Karpas-422 (cell line): ENCODE measurements at regions not wholly inside any gene's neighbourhood (a gene's known extent, or its start where the extent isn't known, plus 50 kb on each side); places are given as distances from the start of the nearest gene placed in this dataset.

Source experiments
- DNase-seq: peaks from one replicate; pipeline ENCODE4 v3.0.0-alpha.2; 2015
- H2AFZ ChIP-seq: fragments of 200-600 bp; sonication (generic); 2 replicates; pipeline ENCODE4 v1.6.1; 2014; ENCODE audit warnings: antibody characterized with exemption, low read length, mixed read lengths
- H3K27ac ChIP-seq: fragments of 200-600 bp; sonication (generic); 2 replicates; pipeline ENCODE4 v1.5.1; 2014; ENCODE audit warnings: mild to moderate bottlenecking, low read length, moderate library complexity
- H3K27me3 ChIP-seq: fragments of 200-600 bp; sonication (generic); 2 replicates; pipeline ENCODE4 v1.6.1; 2014; ENCODE audit warnings: low read length, mixed read lengths
- H3K36me3 ChIP-seq: fragments of 200-600 bp; sonication (generic); 2 replicates; pipeline ENCODE4 v1.6.1; 2014; ENCODE audit warnings: low read length, mixed read lengths; ENCODE audit not compliant: insufficient read depth
- H3K4me1 ChIP-seq: fragments of 200-600 bp; sonication (generic); 2 replicates; pipeline ENCODE4 v1.6.1; 2014; ENCODE audit warnings: mild to moderate bottlenecking, low read length, mixed read lengths
- H3K4me2 ChIP-seq: fragments of 200-600 bp; sonication (generic); 2 replicates; pipeline ENCODE4 v1.6.1; 2014; ENCODE audit warnings: low read length, low read depth, mild to moderate bottlenecking; ENCODE audit not compliant: poor library complexity, severe bottlenecking
- H3K4me3 ChIP-seq: fragments of 200-600 bp; sonication (generic); 2 replicates; pipeline ENCODE4 v1.5.1; 2014; ENCODE audit warnings: mild to moderate bottlenecking, antibody characterized with exemption, low read length, mixed read lengths
- H3K79me2 ChIP-seq: fragments of 200-600 bp; sonication (generic); 2 replicates; pipeline ENCODE4 v1.6.1; 2014; ENCODE audit warnings: mild to moderate bottlenecking, low read length, mixed read lengths
- H3K9ac ChIP-seq: fragments of 200-600 bp; sonication (generic); 2 replicates; pipeline ENCODE4 v1.6.0; 2014; ENCODE audit warnings: low read length
- H3K9me2 ChIP-seq: fragments of 200-600 bp; sonication (generic), shearing (Covaris generic); replicated peaks from 2 replicates; pipeline ENCODE4 v1.6.0; 2014; ENCODE audit warnings: mild to moderate bottlenecking, low read length, moderate library complexity; ENCODE audit not compliant: insufficient read depth
- H3K9me3 ChIP-seq: fragments of 300-700, 200-600 bp; sonication (generic); 2 replicates; pipeline ENCODE4 v1.6.1; 2014; ENCODE audit warnings: low read length, mixed read lengths
- H4K20me1 ChIP-seq: fragments of 200-600 bp; sonication (generic); 2 replicates; pipeline ENCODE4 v1.6.1; 2014; ENCODE audit warnings: mild to moderate bottlenecking, antibody characterized with exemption, low read length, low read depth; ENCODE audit not compliant: insufficient read depth

GRCh38 chr2:81238462-81238861, 933.9 kb upstream of the LRRTM1 start:
- no peaks in the 10 kb centered on the region for H3K9me2 ChIP-seq
- H3K27ac ChIP-seq, result no peak overlapping the region
- DNase-seq, result no peak
- H3K9me3 ChIP-seq, result peaks cover 57% of the 10 kb centered on the region
- no peaks in the 10 kb centered on the region for H3K4me1 ChIP-seq
- H2AFZ ChIP-seq, result no peak overlapping the region
- H3K4me3 ChIP-seq, result no peak overlapping the region
- H3K9ac ChIP-seq, result no peak overlapping the region
- no peaks in the 10 kb centered on the region for H3K27me3 ChIP-seq
- H3K4me2 ChIP-seq, result no peak overlapping the region
- H3K36me3 ChIP-seq, result no peaks in the 10 kb centered on the region
- H3K79me2 ChIP-seq, result no peaks in the 10 kb centered on the region
- H4K20me1 ChIP-seq, result no peaks in the 10 kb centered on the region

GRCh38 chr2:81235601-81236000, 931.0 kb upstream of the LRRTM1 start:
- Histone ChIP-seq H3K4me1 (no peaks in the 10 kb centered on the region), H3K9ac (no peak overlapping the region), H3K27me3 (no peaks in the 10 kb centered on the region), H3K79me2 (no peaks in the 10 kb centered on the region), H3K9me3 (peaks cover 47% of the 10 kb centered on the region), H4K20me1 (no peaks in the 10 kb centered on the region), H3K4me2 (no peak overlapping the region), H3K27ac (no peak overlapping the region), H3K4me3 (no peak overlapping the region), H3K36me3 (no peaks in the 10 kb centered on the region), H3K9me2 (no peaks in the 10 kb centered on the region), H2AFZ (no peak overlapping the region)
- no peak for DNase-seq

GRCh38 chr2:81234711-81235110, 930.2 kb upstream of the LRRTM1 start:
- Histone ChIP-seq H4K20me1 (no peaks in the 10 kb centered on the region), H3K4me2 (no peak overlapping the region), H3K27ac (no peak overlapping the region), H3K79me2 (no peaks in the 10 kb centered on the region), H3K9ac (no peak overlapping the region), H3K9me3 (peaks cover 41% of the 10 kb centered on the region), H3K9me2 (no peaks in the 10 kb centered on the region), H3K36me3 (no peaks in the 10 kb centered on the region), H2AFZ (no peak overlapping the region), H3K27me3 (no peaks in the 10 kb centered on the region), H3K4me3 (no peak overlapping the region), H3K4me1 (no peaks in the 10 kb centered on the region)
- DNase-seq, result no peak

GRCh38 chr2:81225756-81226155, 921.2 kb upstream of the LRRTM1 start:
- no peak overlapping the region for H3K9ac ChIP-seq
- H3K27ac ChIP-seq, result no peak overlapping the region
- H3K27me3 ChIP-seq, result no peaks in the 10 kb centered on the region
- no peaks in the 10 kb centered on the region for H3K79me2 ChIP-seq
- no peak overlapping the region for H3K4me3 ChIP-seq
- no peak overlapping the region for H2AFZ ChIP-seq
- no peaks in the 10 kb centered on the region for H3K4me1 ChIP-seq
- no peaks in the 10 kb centered on the region for H3K36me3 ChIP-seq
- no peak overlapping the region for H3K4me2 ChIP-seq
- DNase-seq, result no peak
- peaks cover 31% of the 10 kb centered on the region; the same call in 1 of the 2 replicates for H3K9me3 ChIP-seq
- no peaks in the 10 kb centered on the region for H3K9me2 ChIP-seq
- H4K20me1 ChIP-seq, result no peaks in the 10 kb centered on the region

GRCh38 chr2:81213598-81213997, 909.0 kb upstream of the LRRTM1 start:
- Histone ChIP-seq H4K20me1 (no peaks in the 10 kb centered on the region), H3K27ac (no peak overlapping the region), H3K36me3 (no peaks in the 10 kb centered on the region), H3K27me3 (no peaks in the 10 kb centered on the region), H3K4me1 (no peaks in the 10 kb centered on the region), H3K4me3 (no peak overlapping the region), H3K9me3 (peaks cover 32% of the 10 kb centered on the region), H3K79me2 (no peaks in the 10 kb centered on the region), H3K9ac (no peak overlapping the region), H3K9me2 (no peaks in the 10 kb centered on the region), H3K4me2 (no peak overlapping the region), H2AFZ (no peak overlapping the region)
- DNase-seq, result no peak

- H3K9me2 ChIP-seq, result no peaks in the 10 kb centered on the region
- H3K79me2 ChIP-seq, result no peaks in the 10 kb centered on the region
- DNase-seq, result no peak
- H3K4me2 ChIP-seq, result no peak overlapping the region
- H3K4me1 ChIP-seq, result no peaks in the 10 kb centered on the region
- H4K20me1 ChIP-seq, result no peaks in the 10 kb centered on the region
- no peak overlapping the region for H3K4me3 ChIP-seq
- H3K9me3 ChIP-seq, result peaks cover 24% of the 10 kb centered on the region
- H3K27me3 ChIP-seq, result no peaks in the 10 kb centered on the region
- no peak overlapping the region for H2AFZ ChIP-seq
- no peak overlapping the region for H3K9ac ChIP-seq
- H3K27ac ChIP-seq, result no peak overlapping the region
- no peaks in the 10 kb centered on the region for H3K36me3 ChIP-seq
Observed at GRCh38 chr2:81206216-81206615, 901.7 kb upstream of the LRRTM1 start.

GRCh38 chr2:81196933-81197628, 892.5 kb upstream of the LRRTM1 start:
- Histone ChIP-seq H2AFZ (no peak overlapping the region), H3K4me1 (no peaks in the 10 kb centered on the region), H3K9me2 (no peaks in the 10 kb centered on the region), H3K9me3 (peaks cover 42% of the 10 kb centered on the region), H3K9ac (no peak overlapping the region), H4K20me1 (no peaks in the 10 kb centered on the region), H3K27me3 (no peaks in the 10 kb centered on the region), H3K27ac (no peak overlapping the region), H3K4me3 (no peak overlapping the region), H3K4me2 (no peak overlapping the region), H3K36me3 (no peaks in the 10 kb centered on the region), H3K79me2 (no peaks in the 10 kb centered on the region)
- no peak for DNase-seq

- Histone ChIP-seq H3K4me1 (no peaks in the 10 kb centered on the region), H3K4me2 (no peak overlapping the region), H3K9me2 (no peaks in the 10 kb centered on the region), H4K20me1 (no peaks in the 10 kb centered on the region), H3K9ac (no peak overlapping the region), H3K27me3 (no peaks in the 10 kb centered on the region), H3K9me3 (peaks cover 39% of the 10 kb centered on the region), H3K4me3 (no peak overlapping the region), H3K79me2 (no peaks in the 10 kb centered on the region), H3K27ac (no peak overlapping the region), H3K36me3 (no peaks in the 10 kb centered on the region), H2AFZ (no peak overlapping the region)
- DNase-seq, result no peak
Observed at GRCh38 chr2:81196383-81196851, 891.9 kb upstream of the LRRTM1 start.
